A549 (cell line): ENCODE measurements at regions not wholly inside any gene's neighbourhood (a gene's known extent, or its start where the extent isn't known, plus 50 kb on each side); places are given as distances from the start of the nearest gene placed in this dataset.
"Not testable (repeated sequence)": the region's sequence is repeated elsewhere in the genome, so short reads cannot be mapped to it uniquely, and the experiment has no call there.

Experiments
- CTCF ChIP-seq: fragments of >200 bp; sonication (Bioruptor Twin); formaldehyde crosslinking; IDR thresholded peaks from 3 replicates; pipeline ENCODE4 v1.5.1; 2016
- EHMT2 ChIP-seq: fragments of 200-600 bp; sonication (generic); IDR thresholded peaks from 2 replicates; pipeline ENCODE4 v1.6.1; 2016; ENCODE audit warnings: antibody characterized with exemption, low read depth, mild to moderate bottlenecking, moderate library complexity
- RAD21 ChIP-seq, 2 experiments: fragments of >200 bp in 1 of 2; sonication (Bioruptor Twin) in 1 of 2; formaldehyde crosslinking in 1 of 2; IDR thresholded peaks in 1 of 2; conservative IDR thresholded peaks in 1 of 2; 2 replicates in 1 of 2; 3 replicates in 1 of 2; pipeline ENCODE4 v1.6.1; 2012 to 2018; ENCODE audit warnings: inconsistent platforms in 1 of 2

GRCh38 chr13:18726524-18726923 lies 455.1 kb downstream of the TUBA3C start:
- not testable (repeated sequence) for TF ChIP-seq CTCF; RAD21 (conservative IDR thresholded peaks at IDR 0.05 in 1 of 2, IDR thresholded peaks at IDR 0.05 in 1 of 2); EHMT2
